ENCODE measurements at regions not wholly inside any gene's neighbourhood (a gene's known extent, or its start where the extent isn't known, plus 50 kb on each side); places are given as distances from the start of the nearest gene placed in this dataset.

- FAIRE-seq, result no peak
Observed at GRCh38 chr10:31147210-31147608, 115.5 kb upstream of the ZNF438 start.

GRCh38 chr10:31148951-31149350 lies 117.3 kb upstream of the ZNF438 start:
- no peak for FAIRE-seq

DNA sequence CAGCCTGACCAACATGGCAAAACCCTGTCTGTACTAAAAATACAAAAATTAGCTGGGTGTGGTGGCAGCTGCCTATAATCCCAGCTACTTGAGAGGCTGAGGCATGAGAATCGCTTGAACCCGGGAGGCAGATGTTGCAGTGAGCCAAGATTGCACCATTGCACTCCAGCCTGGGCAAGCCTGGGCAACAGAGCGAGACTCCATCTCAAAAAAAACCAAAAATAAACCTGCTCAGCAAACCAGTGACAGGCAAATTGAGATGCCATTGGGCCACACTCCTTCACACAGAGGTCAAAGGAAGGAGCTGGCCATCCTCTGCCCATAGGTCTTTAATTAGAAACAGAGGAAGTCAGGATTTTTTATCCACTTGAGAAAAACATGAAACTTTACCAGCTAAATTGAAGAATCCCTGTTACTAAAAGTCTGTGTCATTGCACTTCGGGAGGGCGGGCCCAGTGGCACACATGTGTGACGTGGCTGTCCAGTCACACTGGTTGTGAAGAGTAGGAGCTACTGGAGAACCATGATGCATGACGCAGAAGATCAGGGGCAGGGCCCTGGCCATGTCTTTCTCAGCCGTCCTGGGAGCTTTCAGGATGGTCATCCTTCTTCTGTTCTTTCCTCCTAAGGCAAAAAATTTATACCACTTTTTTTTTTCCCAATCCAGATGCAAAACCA lies 118.3 kb upstream of the ZNF438 start:
- FAIRE-seq, result no peak

GRCh38 chr10:31151301-31151700 lies 119.6 kb upstream of the ZNF438 start:
- FAIRE-seq, result no peak

DNA sequence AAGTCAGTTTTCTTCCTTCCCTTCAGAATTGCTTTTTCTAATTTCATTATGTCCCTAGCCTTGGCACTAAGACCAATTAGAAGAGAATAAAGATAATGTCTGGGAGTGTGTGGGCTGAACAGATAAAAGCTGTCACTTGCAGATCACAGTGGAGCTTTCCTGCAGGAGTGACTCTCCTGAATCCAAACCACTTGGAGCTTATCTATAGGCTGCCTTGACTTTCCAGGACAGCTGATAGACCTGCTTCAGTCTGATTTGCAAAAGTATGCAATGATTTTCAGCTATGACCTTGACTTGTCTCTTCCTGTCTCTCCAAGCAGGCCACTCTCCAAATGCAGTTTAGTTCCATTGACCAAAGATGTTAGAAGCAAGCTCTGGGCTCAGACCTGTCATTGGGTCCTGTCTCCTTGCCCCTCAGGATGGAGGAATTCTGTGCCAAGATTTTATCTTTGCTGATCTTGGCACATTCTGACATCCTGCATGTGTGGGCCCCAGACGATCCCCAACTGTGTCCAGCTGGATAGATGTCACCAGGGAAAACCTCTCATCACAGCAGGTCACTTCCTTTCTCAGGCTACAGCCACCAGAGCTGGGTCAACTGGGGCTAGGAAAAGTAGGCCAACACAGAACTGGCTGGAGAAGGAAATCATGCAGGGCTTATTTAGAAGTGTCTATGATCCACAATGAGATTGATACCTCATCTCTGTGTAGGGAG lies 120.9 kb upstream of the ZNF438 start:
- FAIRE-seq, result no peak

- no peak for FAIRE-seq
Observed at GRCh38 chr10:31153161-31153560, 121.5 kb upstream of the ZNF438 start.

DNA sequence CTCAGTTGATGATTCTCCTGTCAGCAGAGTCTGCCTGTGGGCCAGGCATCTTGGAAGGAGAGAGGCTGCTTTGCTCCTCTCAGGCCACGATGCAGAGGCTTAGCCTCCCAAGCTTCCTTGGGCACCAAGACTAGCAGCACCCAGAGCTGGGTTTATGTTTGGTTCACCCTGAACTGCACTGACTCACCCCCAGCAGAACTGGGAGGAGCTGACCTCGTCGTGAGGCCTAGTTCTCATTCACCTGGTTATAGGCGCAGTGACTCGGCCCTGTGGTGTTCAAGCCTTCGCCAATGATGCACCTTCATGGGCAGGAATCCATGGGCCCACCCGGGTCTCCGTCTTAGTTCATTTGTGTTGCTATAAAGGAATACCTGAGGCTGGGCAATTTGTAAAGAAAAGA lies 122.0 kb upstream of the ZNF438 start:
- no peak for FAIRE-seq

DNA sequence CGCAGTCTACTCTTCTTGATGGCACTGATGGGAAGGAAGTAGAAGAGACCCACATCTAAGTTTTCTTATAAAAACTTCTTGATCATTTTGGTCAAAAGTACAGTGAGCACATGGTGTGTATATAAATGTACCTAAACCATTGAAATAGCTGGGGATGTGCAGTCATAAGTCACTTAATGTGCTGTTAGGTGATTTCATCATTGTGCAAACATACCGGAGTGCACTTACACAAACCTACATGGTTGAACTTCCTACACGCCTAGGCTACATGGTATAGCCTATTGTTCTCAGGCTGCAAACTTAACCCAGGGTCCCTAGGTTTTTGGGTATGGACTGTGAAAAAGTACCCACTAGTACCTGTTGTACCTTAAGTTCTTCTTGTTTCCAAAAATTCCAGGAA lies 123.3 kb upstream of the ZNF438 start:
- no peak for FAIRE-seq

- FAIRE-seq, result no peak
Observed at GRCh38 chr10:31157123-31158010, 125.7 kb upstream of the ZNF438 start.

DNA sequence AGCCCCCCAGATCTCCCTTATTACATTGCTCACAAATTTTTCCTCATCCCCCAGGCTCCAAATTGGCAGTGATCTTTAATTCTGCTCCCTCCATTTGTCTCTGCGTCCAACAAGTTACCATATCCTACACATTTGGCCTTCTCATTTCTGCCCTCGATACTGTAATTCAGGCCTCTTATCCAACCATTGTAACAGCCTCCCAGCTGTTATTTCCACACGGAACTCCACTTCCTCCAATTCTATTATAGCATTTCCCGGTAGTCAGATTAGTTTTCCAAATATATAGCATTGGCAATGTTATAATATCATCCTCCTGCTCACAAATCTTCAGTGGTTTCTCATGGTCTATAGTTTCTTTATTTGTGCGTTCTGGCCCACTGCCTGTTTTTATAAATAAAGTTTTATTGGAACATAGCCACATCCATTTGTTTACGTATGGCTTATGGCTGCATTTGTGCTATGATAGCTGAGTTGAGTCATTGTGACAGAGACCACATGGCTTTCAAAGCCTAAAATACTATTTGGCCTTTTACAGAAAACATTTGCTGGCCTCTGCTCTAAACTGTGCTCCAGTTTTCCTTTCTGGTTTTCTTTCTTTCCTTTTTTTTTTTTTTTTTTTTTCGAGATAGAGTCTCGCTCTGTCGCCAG lies 126.5 kb upstream of the ZNF438 start:
- no peak for FAIRE-seq

- FAIRE-seq, result no peak
Observed at GRCh38 chr10:31166606-31167005, 134.9 kb upstream of the ZNF438 start.

DNA sequence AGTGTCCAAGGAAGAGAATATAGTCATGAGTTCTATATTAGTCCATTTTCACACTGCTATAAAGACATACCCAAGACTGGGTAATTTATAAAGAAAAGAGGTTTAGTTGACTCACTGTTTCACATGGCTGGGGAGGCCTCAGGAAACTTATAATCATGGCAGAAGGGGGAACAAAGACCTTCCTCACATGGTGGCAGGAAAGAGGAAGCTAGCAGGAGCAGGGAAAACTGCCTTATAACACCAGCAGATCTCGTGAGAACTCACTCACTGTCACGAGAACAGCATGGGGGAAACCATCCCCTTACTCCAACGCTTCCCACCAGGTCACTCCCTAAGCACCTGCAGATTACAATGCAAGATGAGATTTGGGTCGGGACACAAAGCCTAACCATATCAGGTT lies 139.0 kb upstream of the ZNF438 start:
- no peak for FAIRE-seq

DNA sequence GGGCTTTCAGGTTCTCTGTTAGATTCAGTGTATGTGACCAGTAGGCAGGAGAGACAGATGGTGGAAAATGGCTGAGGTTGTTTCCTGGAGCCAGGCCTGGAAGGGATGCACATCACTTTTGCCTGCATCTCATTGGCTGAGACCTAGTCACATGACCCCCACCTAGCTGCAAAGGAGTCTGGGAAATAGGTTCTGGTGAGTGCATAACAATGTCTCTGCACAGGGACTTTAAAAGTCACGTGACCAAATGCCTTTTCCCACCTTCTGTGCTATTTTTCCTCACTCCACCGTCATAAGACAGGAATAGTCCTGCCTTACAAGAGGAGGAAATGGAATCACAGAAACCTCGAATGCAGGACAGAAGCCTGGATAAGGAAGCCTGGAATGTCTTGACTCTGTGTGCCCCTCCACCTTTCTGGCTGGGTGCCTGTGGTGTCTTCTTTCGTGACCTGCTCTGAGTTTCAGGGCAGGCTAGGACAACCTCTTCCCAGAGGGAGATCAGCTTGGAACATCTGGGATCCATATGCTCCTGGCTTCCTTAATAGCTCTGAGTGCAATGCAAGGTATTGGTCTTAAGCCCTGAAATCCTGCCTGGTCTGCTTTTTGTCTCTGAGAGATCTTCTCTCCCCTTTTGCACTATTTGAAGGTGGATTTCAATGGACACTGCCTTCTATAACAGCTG lies 139.9 kb upstream of the ZNF438 start:
- no peak for FAIRE-seq

GRCh38 chr10:31172925-31173324 lies 141.3 kb upstream of the ZNF438 start:
- no peak for FAIRE-seq

GRCh38 chr10:31173752-31174151 lies 142.1 kb upstream of the ZNF438 start:
- no peak for FAIRE-seq

DNA sequence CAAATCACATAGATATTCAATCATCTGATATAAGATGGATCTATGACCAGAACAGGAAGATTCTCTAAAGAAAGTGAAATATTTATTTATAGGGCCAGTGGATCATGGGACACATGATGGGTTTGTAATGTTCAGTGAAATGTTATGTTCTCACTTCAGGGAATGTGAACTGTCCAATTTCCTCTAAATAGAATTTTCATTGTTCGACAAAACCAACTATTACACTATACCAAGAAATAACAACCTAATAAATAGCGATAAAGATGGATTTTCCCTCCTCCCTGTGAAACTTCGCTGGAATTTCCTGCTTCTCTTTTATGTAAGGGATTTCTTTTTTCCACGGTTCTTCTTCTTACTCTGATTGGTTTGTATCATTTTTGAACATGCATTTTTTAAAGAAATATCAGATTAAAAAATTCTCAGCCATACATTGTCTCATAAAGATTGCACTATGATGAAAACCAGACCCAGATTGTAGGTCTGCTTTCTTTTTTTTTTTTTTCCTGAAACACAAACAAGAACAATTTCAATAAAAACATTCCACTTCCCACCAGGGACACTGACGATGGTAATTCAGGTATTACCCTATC lies 139.8 kb upstream of the ZEB1 start:
- FAIRE-seq, result no peak

DNA sequence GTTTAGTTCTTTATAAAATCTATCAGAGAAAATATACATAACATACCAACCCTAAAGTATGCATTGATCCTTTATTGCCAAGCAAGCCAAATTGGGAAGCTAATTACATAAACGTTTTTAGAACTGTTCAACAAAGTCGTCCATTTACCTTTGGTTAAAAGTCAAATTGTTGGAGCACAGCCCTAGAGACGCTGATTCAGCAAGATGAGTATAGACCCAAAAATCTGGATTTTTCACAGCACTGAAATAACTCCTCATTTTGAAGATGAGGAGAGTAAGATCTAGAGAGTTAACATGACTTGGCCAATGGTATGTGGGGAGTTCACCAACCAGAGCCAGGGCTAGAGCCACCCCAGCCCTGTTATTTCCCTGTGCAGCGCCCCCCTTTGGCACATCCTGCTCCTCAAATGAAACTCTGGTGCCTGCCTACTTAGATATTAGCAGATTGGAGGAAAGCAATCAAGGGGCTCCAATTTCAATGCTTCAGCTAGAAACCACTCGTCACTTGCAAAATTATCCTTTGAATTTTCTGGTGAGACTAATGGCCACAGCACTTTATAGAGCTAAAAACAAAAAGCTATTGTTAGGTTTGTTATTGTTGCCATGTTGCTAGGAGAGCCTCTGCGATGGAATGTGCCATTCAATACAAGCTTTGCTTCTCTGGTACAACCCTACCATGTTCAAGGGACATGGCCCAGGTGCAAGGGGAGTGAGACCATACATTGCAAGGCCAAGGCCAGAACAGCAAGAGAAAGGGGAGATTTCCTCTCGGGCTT lies 132.6 kb upstream of the ZEB1 start:
- FAIRE-seq, result no peak

DNA sequence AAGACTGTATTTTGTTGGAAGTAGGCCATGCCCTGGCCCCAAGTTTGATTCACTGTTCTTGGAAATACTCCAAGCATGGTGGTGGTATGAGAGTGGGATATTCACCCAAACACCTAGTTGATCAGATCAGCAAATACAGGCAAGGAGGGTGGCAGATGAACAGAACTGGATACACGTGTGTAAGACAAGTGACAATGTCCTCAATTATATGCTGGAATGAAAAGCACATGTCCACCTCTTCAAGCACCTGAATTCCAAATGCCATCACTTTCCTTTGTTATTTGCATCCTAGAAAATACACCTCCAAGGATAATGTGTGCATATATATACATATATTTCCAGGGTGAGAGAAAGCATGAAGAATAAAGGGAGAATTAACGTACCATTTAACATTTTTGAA lies 131.8 kb upstream of the ZEB1 start:
- FAIRE-seq, result no peak

GRCh38 chr10:31187607-31188210 lies 131.3 kb upstream of the ZEB1 start:
- no peak for FAIRE-seq

- FAIRE-seq, result no peak
Observed at GRCh38 chr10:31188792-31189406, 130.1 kb upstream of the ZEB1 start.

DNA sequence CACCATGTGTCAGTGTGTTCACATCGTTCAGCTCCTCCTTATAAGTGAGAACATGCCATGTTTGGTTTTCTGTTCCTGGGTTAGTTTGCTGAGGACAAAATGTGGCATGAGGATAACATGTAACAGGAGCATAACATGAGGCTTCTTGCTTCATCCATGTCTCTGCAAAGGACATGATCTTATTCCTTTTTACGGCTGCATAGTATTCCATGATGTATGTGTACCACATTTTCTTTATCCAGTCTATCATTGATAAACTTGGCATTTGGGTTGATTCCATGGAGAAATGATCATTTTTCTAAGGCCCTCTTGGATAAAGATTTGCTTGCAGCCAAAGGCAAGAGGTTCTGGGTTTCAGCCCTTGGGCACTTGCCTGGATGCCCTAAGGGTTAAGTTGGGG lies 128.5 kb upstream of the ZEB1 start:
- FAIRE-seq, result no peak

All from A204.1 (cell line).